Bronchial epithelial cell (primary cell): ENCODE measurements at regions not wholly inside any gene's neighbourhood (a gene's known extent, or its start where the extent isn't known, plus 50 kb on each side); places are given as distances from the start of the nearest gene placed in this dataset.

Experiments used
- DNase-seq: peaks from one replicate; pipeline ENCODE4 v3.0.0-alpha.2; 2010; ENCODE audit warnings: low read depth
- FAIRE-seq: peaks from 2 replicates; lab custom pipeline; 2011; peaks lifted over from hg19 to GRCh38; lab: Jason Lieb, UNC
- H3K27me3 ChIP-seq: 2 replicates; pipeline ENCODE4 v1.5.1; 2011; ENCODE audit warnings: low read length; ENCODE audit not compliant: control insufficient read depth, insufficient read depth
- H3K36me3 ChIP-seq: 2 replicates; pipeline ENCODE4 v1.5.1; 2011; ENCODE audit warnings: low read length; ENCODE audit not compliant: control insufficient read depth, insufficient read depth
- H3K4me3 ChIP-seq: 2 replicates; pipeline ENCODE4 v1.5.1; 2011; ENCODE audit warnings: mild to moderate bottlenecking, low read depth, low read length, control low read depth
- CTCF ChIP-seq: IDR thresholded peaks from 2 replicates; pipeline ENCODE4 v1.5.1; 2011; ENCODE audit warnings: mild to moderate bottlenecking, moderate library complexity, low read length, control low read depth, inconsistent platforms; ENCODE audit not compliant: insufficient read depth, severe bottlenecking

DNA sequence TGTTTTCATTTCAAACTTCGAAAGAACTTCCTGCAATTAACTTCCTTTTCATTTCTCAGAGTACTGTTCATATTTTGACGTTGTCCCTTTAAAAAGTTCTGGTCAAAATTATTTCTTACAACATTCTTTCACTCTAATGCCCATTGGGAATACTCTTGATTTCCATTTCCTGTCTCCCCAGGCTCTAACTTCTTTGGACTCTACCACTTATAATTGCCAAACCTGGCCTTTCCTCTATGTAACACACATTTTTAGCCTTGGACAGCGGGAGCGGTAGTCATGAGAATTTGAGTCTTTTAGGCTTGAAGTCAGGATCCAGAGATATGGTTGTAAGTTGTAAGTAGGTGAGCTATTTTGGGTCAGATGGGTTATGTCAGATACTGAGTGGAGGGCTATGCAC is 163.5 kb upstream of the SPRY2 start:
- Histone ChIP-seq H3K27me3 (no peaks in the 10 kb centered on the region), H3K4me3 (no peak overlapping the region), H3K36me3 (no peaks in the 10 kb centered on the region)
- FAIRE-seq (no peak), DNase-seq (no peak)
- TF ChIP-seq CTCF = no peak

DNA sequence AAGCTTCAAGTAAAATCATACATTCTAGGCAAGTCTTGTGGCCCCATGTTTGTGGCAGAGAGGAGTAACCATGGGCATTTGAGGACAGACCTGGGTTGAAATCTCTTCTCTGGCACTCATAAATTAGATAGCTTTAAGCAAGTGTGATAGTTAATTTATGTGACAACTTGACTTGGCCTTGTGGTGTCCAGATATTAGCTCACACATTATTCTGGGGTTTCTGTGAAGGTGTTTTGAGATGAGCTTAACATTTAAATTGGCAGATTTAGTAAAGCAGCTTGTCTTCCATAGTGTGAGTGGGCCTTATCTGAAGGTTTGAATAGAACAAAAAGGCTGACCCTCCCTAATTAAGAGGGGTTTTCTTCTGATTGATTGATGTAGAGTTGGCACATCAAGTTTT is 161.4 kb upstream of the SPRY2 start:
- FAIRE-seq (no peak), DNase-seq (no peak)
- no peak overlapping the region for H3K4me3 ChIP-seq
- no peak for TF ChIP-seq CTCF
- no peaks in the 10 kb centered on the region for H3K27me3 ChIP-seq
- no peaks in the 10 kb centered on the region for H3K36me3 ChIP-seq

GRCh38 chr13:80501556-80501955 is 160.6 kb upstream of the SPRY2 start:
- Histone ChIP-seq H3K4me3 (no peak overlapping the region), H3K27me3 (no peaks in the 10 kb centered on the region), H3K36me3 (no peaks in the 10 kb centered on the region)
- no peak for TF ChIP-seq CTCF
- FAIRE-seq (no peak), DNase-seq (no peak)

GRCh38 chr13:80499536-80500290 is 158.8 kb upstream of the SPRY2 start:
- H3K27me3 ChIP-seq = no peaks in the 10 kb centered on the region
- no peak for TF ChIP-seq CTCF
- FAIRE-seq = no peak

DNA sequence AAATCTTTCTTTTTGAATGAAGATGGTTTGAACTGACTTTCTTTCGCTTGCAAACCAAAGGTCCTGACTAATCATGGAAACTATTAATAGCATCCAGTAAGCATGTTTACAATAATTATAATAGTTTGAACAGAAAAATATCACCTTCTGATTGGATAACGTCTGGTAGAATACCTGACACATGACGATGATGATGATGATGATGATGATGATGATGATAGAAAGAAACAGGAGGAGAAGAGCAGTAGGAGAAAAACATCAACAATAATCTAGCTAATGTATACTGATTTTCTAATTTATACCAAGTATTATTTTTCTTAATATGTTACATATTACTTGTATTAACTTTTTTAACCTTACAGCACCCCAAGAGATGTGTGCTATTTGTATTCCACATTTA is 157.5 kb upstream of the SPRY2 start:
- DNase-seq (no peak), FAIRE-seq (no peak)
- Histone ChIP-seq H3K4me3 (no peak overlapping the region), H3K27me3 (no peaks in the 10 kb centered on the region), H3K36me3 (no peaks in the 10 kb centered on the region)
- no peak for TF ChIP-seq CTCF

More at GRCh38 chr13:80499536-80500290, 158.8 kb upstream of the SPRY2 start:
- DNase-seq = no peak
- Histone ChIP-seq H3K36me3 (no peaks in the 10 kb centered on the region), H3K4me3 (no peak overlapping the region)

DNA sequence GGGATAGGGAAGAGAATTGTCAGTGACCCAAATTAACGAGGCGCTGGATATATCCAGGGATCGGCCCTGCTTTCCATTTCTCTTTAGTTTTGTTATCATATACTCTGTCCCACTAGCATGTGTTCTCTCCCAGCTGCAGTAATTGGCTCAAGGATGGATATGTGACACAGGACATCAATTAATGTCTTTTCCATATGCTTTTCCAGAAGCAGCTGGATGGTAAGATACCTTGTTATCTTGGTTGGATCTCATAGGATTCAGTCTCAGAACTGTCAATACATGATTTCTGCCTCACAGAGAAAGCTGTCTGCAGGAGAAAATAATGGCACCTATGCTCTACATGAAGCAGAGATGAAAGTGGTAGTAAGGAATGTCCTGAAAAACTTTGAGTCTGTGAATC is 157.1 kb upstream of the SPRY2 start:
- Histone ChIP-seq H3K36me3 (no peaks in the 10 kb centered on the region), H3K4me3 (no peak overlapping the region), H3K27me3 (no peaks in the 10 kb centered on the region)
- no peak for FAIRE-seq
- no peak for DNase-seq
- no peak for TF ChIP-seq CTCF
